ENCODE measurements at regions not wholly inside any gene's neighbourhood (a gene's known extent, or its start where the extent isn't known, plus 50 kb on each side); places are given as distances from the start of the nearest gene placed in this dataset.

GRCh38 chr2:41621095-41621494, 426.7 kb upstream of the PKDCC start:
- DNase-seq: no peak
- no peaks in the 10 kb centered on the region for H3K9me3 ChIP-seq (replicated peaks; ENCODE audit: control insufficient read depth, low read depth, low read length)
- H3K27ac ChIP-seq (ENCODE audit: low read length): no peak overlapping the region
- H3K27me3 ChIP-seq (ENCODE audit: control insufficient read depth, insufficient read depth, low read length): no peaks in the 10 kb centered on the region
- no peak overlapping the region for H3K4me3 ChIP-seq (ENCODE audit: low read length)
- H3K36me3 ChIP-seq (ENCODE audit: control insufficient read depth, insufficient read depth, low read length): no peaks in the 10 kb centered on the region
- no peaks in the 10 kb centered on the region for H3K4me1 ChIP-seq (ENCODE audit: control insufficient read depth, insufficient read depth, low read length)
- WGBS (ENCODE audit: insufficient coverage): 100% methylated on average over 1 of the region's 3 CpGs

GRCh38 chr2:41621563-41621962, 426.3 kb upstream of the PKDCC start:
- Histone ChIP-seq H3K9me3 (replicated peaks; ENCODE audit: control insufficient read depth, low read depth, low read length) (no peaks in the 10 kb centered on the region), H3K36me3 (ENCODE audit: control insufficient read depth, insufficient read depth, low read length) (no peaks in the 10 kb centered on the region), H3K4me1 (ENCODE audit: control insufficient read depth, insufficient read depth, low read length) (no peaks in the 10 kb centered on the region), H3K27ac (ENCODE audit: low read length) (no peak overlapping the region), H3K4me3 (ENCODE audit: low read length) (no peak overlapping the region), H3K27me3 (ENCODE audit: control insufficient read depth, insufficient read depth, low read length) (no peaks in the 10 kb centered on the region)
- peak; percentile 52 for DNase-seq
- WGBS (ENCODE audit: insufficient coverage): no CpG with 5 or more reads among the region's 3 CpGs

GRCh38 chr2:41622301-41622700, 425.5 kb upstream of the PKDCC start:
- H3K9me3 ChIP-seq (replicated peaks; ENCODE audit: control insufficient read depth, low read depth, low read length): no peaks in the 10 kb centered on the region
- no peaks in the 10 kb centered on the region for H3K36me3 ChIP-seq (ENCODE audit: control insufficient read depth, insufficient read depth, low read length)
- no peak overlapping the region for H3K4me3 ChIP-seq (ENCODE audit: low read length)
- H3K27me3 ChIP-seq (ENCODE audit: control insufficient read depth, insufficient read depth, low read length): no peaks in the 10 kb centered on the region
- no peaks in the 10 kb centered on the region for H3K4me1 ChIP-seq (ENCODE audit: control insufficient read depth, insufficient read depth, low read length)
- DNase-seq: no peak
- no peak overlapping the region for H3K27ac ChIP-seq (ENCODE audit: low read length)
- WGBS (ENCODE audit: insufficient coverage): no CpG with 5 or more reads among the region's 5 CpGs

GRCh38 chr2:41626936-41627335, 420.9 kb upstream of the PKDCC start:
- no CpG with 5 or more reads among the region's 2 CpGs for WGBS (ENCODE audit: insufficient coverage)
- no peaks in the 10 kb centered on the region for H3K36me3 ChIP-seq (ENCODE audit: control insufficient read depth, insufficient read depth, low read length)
- H3K27me3 ChIP-seq (ENCODE audit: control insufficient read depth, insufficient read depth, low read length): no peaks in the 10 kb centered on the region
- no peaks in the 10 kb centered on the region for H3K4me1 ChIP-seq (ENCODE audit: control insufficient read depth, insufficient read depth, low read length)
- no peak for DNase-seq
- H3K27ac ChIP-seq (ENCODE audit: low read length): no peak overlapping the region
- no peak overlapping the region for H3K4me3 ChIP-seq (ENCODE audit: low read length)
- no peaks in the 10 kb centered on the region for H3K9me3 ChIP-seq (replicated peaks; ENCODE audit: control insufficient read depth, low read depth, low read length)

GRCh38 chr2:41634686-41635085, 413.1 kb upstream of the PKDCC start:
- WGBS (ENCODE audit: insufficient coverage): no CpG with 5 or more reads among the region's 2 CpGs
- Histone ChIP-seq H3K36me3 (ENCODE audit: control insufficient read depth, insufficient read depth, low read length) (no peaks in the 10 kb centered on the region), H3K4me1 (ENCODE audit: control insufficient read depth, insufficient read depth, low read length) (no peaks in the 10 kb centered on the region), H3K27me3 (ENCODE audit: control insufficient read depth, insufficient read depth, low read length) (no peaks in the 10 kb centered on the region), H3K9me3 (replicated peaks; ENCODE audit: control insufficient read depth, low read depth, low read length) (no peaks in the 10 kb centered on the region), H3K4me3 (ENCODE audit: low read length) (no peak overlapping the region), H3K27ac (ENCODE audit: low read length) (no peak overlapping the region)
- DNase-seq: no peak

- Histone ChIP-seq H3K27me3 (ENCODE audit: control insufficient read depth, insufficient read depth, low read length) (no peaks in the 10 kb centered on the region), H3K27ac (ENCODE audit: low read length) (no peak overlapping the region), H3K9me3 (replicated peaks; ENCODE audit: control insufficient read depth, low read depth, low read length) (no peaks in the 10 kb centered on the region), H3K4me3 (ENCODE audit: low read length) (no peak overlapping the region), H3K4me1 (ENCODE audit: control insufficient read depth, insufficient read depth, low read length) (no peaks in the 10 kb centered on the region), H3K36me3 (ENCODE audit: control insufficient read depth, insufficient read depth, low read length) (no peaks in the 10 kb centered on the region)
- no peak for DNase-seq
- WGBS (ENCODE audit: insufficient coverage): no CpG with 5 or more reads among the region's 2 CpGs
Measured at GRCh38 chr2:41644936-41645335, 402.9 kb upstream of the PKDCC start.

- no CpG with 5 or more reads among the region's 1 CpG for WGBS (ENCODE audit: insufficient coverage)
- Histone ChIP-seq H3K4me1 (ENCODE audit: control insufficient read depth, insufficient read depth, low read length) (no peaks in the 10 kb centered on the region), H3K4me3 (ENCODE audit: low read length) (no peak overlapping the region), H3K27me3 (ENCODE audit: control insufficient read depth, insufficient read depth, low read length) (no peaks in the 10 kb centered on the region), H3K36me3 (ENCODE audit: control insufficient read depth, insufficient read depth, low read length) (no peaks in the 10 kb centered on the region), H3K27ac (ENCODE audit: low read length) (no peak overlapping the region), H3K9me3 (replicated peaks; ENCODE audit: control insufficient read depth, low read depth, low read length) (no peaks in the 10 kb centered on the region)
- DNase-seq: no peak
Measured at GRCh38 chr2:41647468-41648050, 400.3 kb upstream of the PKDCC start.

- H3K4me3 ChIP-seq (ENCODE audit: low read length): no peak overlapping the region
- DNase-seq: peak; percentile 84
- H3K27me3 ChIP-seq (ENCODE audit: control insufficient read depth, insufficient read depth, low read length): no peaks in the 10 kb centered on the region
- H3K27ac ChIP-seq (ENCODE audit: low read length): no peak overlapping the region
- no peaks in the 10 kb centered on the region for H3K36me3 ChIP-seq (ENCODE audit: control insufficient read depth, insufficient read depth, low read length)
- H3K4me1 ChIP-seq (ENCODE audit: control insufficient read depth, insufficient read depth, low read length): no peaks in the 10 kb centered on the region
- no peaks in the 10 kb centered on the region for H3K9me3 ChIP-seq (replicated peaks; ENCODE audit: control insufficient read depth, low read depth, low read length)
Measured at GRCh38 chr2:41657226-41657625, 390.6 kb upstream of the PKDCC start.

- Histone ChIP-seq H3K27ac (ENCODE audit: low read length) (no peak overlapping the region), H3K9me3 (replicated peaks; ENCODE audit: control insufficient read depth, low read depth, low read length) (no peaks in the 10 kb centered on the region), H3K36me3 (ENCODE audit: control insufficient read depth, insufficient read depth, low read length) (no peaks in the 10 kb centered on the region), H3K27me3 (ENCODE audit: control insufficient read depth, insufficient read depth, low read length) (no peaks in the 10 kb centered on the region), H3K4me1 (ENCODE audit: control insufficient read depth, insufficient read depth, low read length) (no peaks in the 10 kb centered on the region), H3K4me3 (ENCODE audit: low read length) (no peak overlapping the region)
- DNase-seq: no peak
Measured at GRCh38 chr2:41659758-41660157, 388.1 kb upstream of the PKDCC start.

- Histone ChIP-seq H3K4me3 (ENCODE audit: low read length) (no peak overlapping the region), H3K9me3 (replicated peaks; ENCODE audit: control insufficient read depth, low read depth, low read length) (no peaks in the 10 kb centered on the region), H3K27me3 (ENCODE audit: control insufficient read depth, insufficient read depth, low read length) (no peaks in the 10 kb centered on the region), H3K4me1 (ENCODE audit: control insufficient read depth, insufficient read depth, low read length) (no peaks in the 10 kb centered on the region), H3K27ac (ENCODE audit: low read length) (no peak overlapping the region), H3K36me3 (ENCODE audit: control insufficient read depth, insufficient read depth, low read length) (no peaks in the 10 kb centered on the region)
- no peak for DNase-seq
Measured at GRCh38 chr2:41662461-41662860, 385.4 kb upstream of the PKDCC start.

- H3K4me3 ChIP-seq (ENCODE audit: low read length): no peak overlapping the region
- no peaks in the 10 kb centered on the region for H3K36me3 ChIP-seq (ENCODE audit: control insufficient read depth, insufficient read depth, low read length)
- no peaks in the 10 kb centered on the region for H3K27me3 ChIP-seq (ENCODE audit: control insufficient read depth, insufficient read depth, low read length)
- no peak overlapping the region for H3K27ac ChIP-seq (ENCODE audit: low read length)
- no peak for DNase-seq
- no peaks in the 10 kb centered on the region for H3K4me1 ChIP-seq (ENCODE audit: control insufficient read depth, insufficient read depth, low read length)
- no peaks in the 10 kb centered on the region for H3K9me3 ChIP-seq (replicated peaks; ENCODE audit: control insufficient read depth, low read depth, low read length)
- WGBS (ENCODE audit: insufficient coverage): 52% methylated on average over 3 of the region's 5 CpGs
Measured at GRCh38 chr2:41663056-41663455, 384.8 kb upstream of the PKDCC start.

Data from muscle of leg (tissue), 3 donors.